ENCODE measurements at regions not wholly inside any gene's neighbourhood (a gene's known extent, or its start where the extent isn't known, plus 50 kb on each side); places are given as distances from the start of the nearest gene placed in this dataset.

GRCh38 chr14:83196236-83196635 lies 1662.6 kb upstream of the SEL1L start:
- Histone ChIP-seq H3K4me3 (ENCODE audit: low read depth, low read length, poor library complexity, severe bottlenecking) (no peak overlapping the region), H3K4me1 (ENCODE audit: insufficient read depth, low read length, severe bottlenecking) (no peaks in the 10 kb centered on the region), H3F3A (ENCODE audit: insufficient read depth, low read length) (no peaks in the 10 kb centered on the region), H3K27me3 (ENCODE audit: insufficient read depth, low read length) (no peaks in the 10 kb centered on the region), H3K79me2 (ENCODE audit: insufficient read depth, low read length) (no peaks in the 10 kb centered on the region), H3K27ac (ENCODE audit: low read depth, low read length, poor library complexity, severe bottlenecking) (no peak overlapping the region), H3K9ac (ENCODE audit: low read length) (no peak overlapping the region), H3K9me3 (ENCODE audit: low read length) (no peaks in the 10 kb centered on the region), H3K4me2 (ENCODE audit: low read length) (no peak overlapping the region), H2AFZ (ENCODE audit: low read length) (no peak overlapping the region), H3K9me2 (ENCODE audit: low read depth, low read length) (no peaks in the 10 kb centered on the region; the same call in 1 of the 2 replicates), H4K20me1 (ENCODE audit: insufficient read depth, low read length) (no peaks in the 10 kb centered on the region), H3K36me3 (ENCODE audit: insufficient read depth, low read length) (no peaks in the 10 kb centered on the region)
- TF ChIP-seq CTCF (IDR thresholded peaks at IDR 0.05; ENCODE audit: low read length) (no peak), EZH2 (IDR thresholded peaks at IDR 0.05; ENCODE audit: borderline replicate concordance, low read length) (no peak)

GRCh38 chr14:83197271-83197670 lies 1663.6 kb upstream of the SEL1L start:
- TF ChIP-seq CTCF (IDR thresholded peaks at IDR 0.05; ENCODE audit: low read length) (no peak), EZH2 (IDR thresholded peaks at IDR 0.05; ENCODE audit: borderline replicate concordance, low read length) (no peak)
- no peaks in the 10 kb centered on the region for H3K4me1 ChIP-seq (ENCODE audit: insufficient read depth, low read length, severe bottlenecking)
- H3K9ac ChIP-seq (ENCODE audit: low read length) = no peak overlapping the region
- H4K20me1 ChIP-seq (ENCODE audit: insufficient read depth, low read length) = no peaks in the 10 kb centered on the region
- no peaks in the 10 kb centered on the region for H3K27me3 ChIP-seq (ENCODE audit: insufficient read depth, low read length)
- no peaks in the 10 kb centered on the region; the same call in 1 of the 2 replicates for H3K9me2 ChIP-seq (ENCODE audit: low read depth, low read length)
- no peaks in the 10 kb centered on the region for H3K36me3 ChIP-seq (ENCODE audit: insufficient read depth, low read length)
- no peak overlapping the region for H3K27ac ChIP-seq (ENCODE audit: low read depth, low read length, poor library complexity, severe bottlenecking)
- no peaks in the 10 kb centered on the region for H3F3A ChIP-seq (ENCODE audit: insufficient read depth, low read length)
- no peak overlapping the region for H3K4me3 ChIP-seq (ENCODE audit: low read depth, low read length, poor library complexity, severe bottlenecking)
- no peak overlapping the region for H3K4me2 ChIP-seq (ENCODE audit: low read length)
- H3K9me3 ChIP-seq (ENCODE audit: low read length) = no peaks in the 10 kb centered on the region
- no peak overlapping the region for H2AFZ ChIP-seq (ENCODE audit: low read length)
- no peaks in the 10 kb centered on the region for H3K79me2 ChIP-seq (ENCODE audit: insufficient read depth, low read length)

GRCh38 chr14:83207550-83207949 lies 1673.9 kb upstream of the SEL1L start:
- H3K4me3 ChIP-seq (ENCODE audit: low read depth, low read length, poor library complexity, severe bottlenecking) = no peak overlapping the region
- no peaks in the 10 kb centered on the region for H3K4me1 ChIP-seq (ENCODE audit: insufficient read depth, low read length, severe bottlenecking)
- H4K20me1 ChIP-seq (ENCODE audit: insufficient read depth, low read length) = no peaks in the 10 kb centered on the region
- H3K9me2 ChIP-seq (ENCODE audit: low read depth, low read length) = no peaks in the 10 kb centered on the region
- no peaks in the 10 kb centered on the region for H3K79me2 ChIP-seq (ENCODE audit: insufficient read depth, low read length)
- H3F3A ChIP-seq (ENCODE audit: insufficient read depth, low read length) = no peaks in the 10 kb centered on the region
- no peaks in the 10 kb centered on the region for H3K27me3 ChIP-seq (ENCODE audit: insufficient read depth, low read length)
- H3K4me2 ChIP-seq (ENCODE audit: low read length) = no peak overlapping the region
- no peaks in the 10 kb centered on the region for H3K9me3 ChIP-seq (ENCODE audit: low read length)
- no peak overlapping the region for H3K27ac ChIP-seq (ENCODE audit: low read depth, low read length, poor library complexity, severe bottlenecking)
- TF ChIP-seq CTCF (IDR thresholded peaks at IDR 0.05; ENCODE audit: low read length) (no peak), EZH2 (IDR thresholded peaks at IDR 0.05; ENCODE audit: borderline replicate concordance, low read length) (no peak)
- H3K9ac ChIP-seq (ENCODE audit: low read length) = no peak overlapping the region
- no peak overlapping the region for H2AFZ ChIP-seq (ENCODE audit: low read length)
- no peaks in the 10 kb centered on the region for H3K36me3 ChIP-seq (ENCODE audit: insufficient read depth, low read length)
